PC-9 (cell line): ENCODE measurements at regions not wholly inside any gene's neighbourhood (a gene's known extent, or its start where the extent isn't known, plus 50 kb on each side); places are given as distances from the start of the nearest gene placed in this dataset.

ENCODE experiments used
- CTCF ChIP-seq: fragments of 200-600 bp; sonication (generic); conservative IDR thresholded peaks from 2 replicates; pipeline ENCODE4 v1.6.1; 2017; ENCODE audit warnings: mixed run types, antibody characterized with exemption, mild to moderate bottlenecking, moderate library complexity
- EZH2 ChIP-seq: fragments of 200-600 bp; sonication (generic); IDR thresholded peaks from 2 replicates; pipeline ENCODE4 v1.8.0; 2017; ENCODE audit warnings: antibody characterized with exemption, low read depth

GRCh38 chr16:5979905-5980550, 882.4 kb upstream of the EEF2KMT start:
- no peak for TF ChIP-seq CTCF
- TF ChIP-seq EZH2 = no peak
